ENCODE measurements at regions not wholly inside any gene's neighbourhood (a gene's known extent, or its start where the extent isn't known, plus 50 kb on each side); places are given as distances from the start of the nearest gene placed in this dataset.

- Histone ChIP-seq H3K27me3 (ENCODE audit: low read depth, low read length) (no peaks in the 10 kb centered on the region), H3K27ac (ENCODE audit: low read length) (no peak overlapping the region), H3K9me3 (ENCODE audit: control insufficient read depth in 1 of 2, low read length in 2 of 2) (no peaks in the 10 kb centered on the region), H3K36me3 (ENCODE audit: control insufficient read depth in 1 of 2, insufficient read depth in 2 of 2, low read length in 2 of 2) (no peaks in the 10 kb centered on the region), H3K4me3 (ENCODE audit: low read depth in 1 of 2, low read length in 2 of 2) (no peak overlapping the region), H3K4me1 (ENCODE audit: control insufficient read depth in 1 of 2, insufficient read depth in 2 of 2, low read length in 2 of 2) (peaks cover 0 to 9% of the 10 kb centered on the region in 2 donors)
Measured at GRCh38 chr15:29913528-29914135, 91.4 kb upstream of the TJP1 start.

- Histone ChIP-seq H3K36me3 (ENCODE audit: control insufficient read depth in 1 of 2, insufficient read depth in 2 of 2, low read length in 2 of 2) (no peaks in the 10 kb centered on the region), H3K27ac (ENCODE audit: low read length) (no peak overlapping the region), H3K27me3 (ENCODE audit: low read depth, low read length) (no peaks in the 10 kb centered on the region), H3K4me3 (ENCODE audit: low read depth in 1 of 2, low read length in 2 of 2) (no peak overlapping the region), H3K4me1 (ENCODE audit: control insufficient read depth in 1 of 2, insufficient read depth in 2 of 2, low read length in 2 of 2) (peaks cover 0 to 9% of the 10 kb centered on the region in 2 donors), H3K9me3 (ENCODE audit: control insufficient read depth in 1 of 2, low read length in 2 of 2) (no peaks in the 10 kb centered on the region)
Measured at GRCh38 chr15:29911705-29912104, 89.4 kb upstream of the TJP1 start.

GRCh38 chr15:29910068-29910467, 87.8 kb upstream of the TJP1 start:
- no peak overlapping the region for H3K4me3 ChIP-seq (ENCODE audit: low read depth in 1 of 2, low read length in 2 of 2)
- H3K4me1 ChIP-seq (ENCODE audit: control insufficient read depth in 1 of 2, insufficient read depth in 2 of 2, low read length in 2 of 2): peaks cover 0 to 9% of the 10 kb centered on the region in 2 donors

GRCh38 chr15:29904757-29905417, 82.6 kb upstream of the TJP1 start:
- Histone ChIP-seq H3K4me1 (ENCODE audit: control insufficient read depth in 1 of 2, insufficient read depth in 2 of 2, low read length in 2 of 2) (peaks cover 0 to 2% of the 10 kb centered on the region in 2 donors), H3K9me3 (ENCODE audit: control insufficient read depth in 1 of 2, low read length in 2 of 2) (no peaks in the 10 kb centered on the region), H3K27ac (ENCODE audit: low read length) (no peak overlapping the region), H3K4me3 (ENCODE audit: low read depth in 1 of 2, low read length in 2 of 2) (no peak overlapping the region), H3K36me3 (ENCODE audit: control insufficient read depth in 1 of 2, insufficient read depth in 2 of 2, low read length in 2 of 2) (no peaks in the 10 kb centered on the region), H3K27me3 (ENCODE audit: low read depth, low read length) (no peaks in the 10 kb centered on the region)

More at GRCh38 chr15:29910068-29910467, 87.8 kb upstream of the TJP1 start:
- no peaks in the 10 kb centered on the region for H3K27me3 ChIP-seq (ENCODE audit: low read depth, low read length)
- no peak overlapping the region for H3K27ac ChIP-seq (ENCODE audit: low read length)
- H3K9me3 ChIP-seq (ENCODE audit: control insufficient read depth in 1 of 2, low read length in 2 of 2): no peaks in the 10 kb centered on the region
- no peaks in the 10 kb centered on the region for H3K36me3 ChIP-seq (ENCODE audit: control insufficient read depth in 1 of 2, insufficient read depth in 2 of 2, low read length in 2 of 2)

GRCh38 chr15:29903785-29904464, 81.7 kb upstream of the TJP1 start:
- Histone ChIP-seq H3K36me3 (ENCODE audit: control insufficient read depth in 1 of 2, insufficient read depth in 2 of 2, low read length in 2 of 2) (no peaks in the 10 kb centered on the region), H3K9me3 (ENCODE audit: control insufficient read depth in 1 of 2, low read length in 2 of 2) (no peaks in the 10 kb centered on the region), H3K27ac (ENCODE audit: low read length) (no peak overlapping the region), H3K27me3 (ENCODE audit: low read depth, low read length) (no peaks in the 10 kb centered on the region), H3K4me3 (ENCODE audit: low read depth in 1 of 2, low read length in 2 of 2) (no peak overlapping the region), H3K4me1 (ENCODE audit: control insufficient read depth in 1 of 2, insufficient read depth in 2 of 2, low read length in 2 of 2) (no peaks in the 10 kb centered on the region)

GRCh38 chr15:29903028-29903427, 80.8 kb upstream of the TJP1 start:
- H3K4me3 ChIP-seq (ENCODE audit: low read depth in 1 of 2, low read length in 2 of 2): no peak overlapping the region
- H3K36me3 ChIP-seq (ENCODE audit: control insufficient read depth in 1 of 2, insufficient read depth in 2 of 2, low read length in 2 of 2): no peaks in the 10 kb centered on the region
- no peaks in the 10 kb centered on the region for H3K9me3 ChIP-seq (ENCODE audit: control insufficient read depth in 1 of 2, low read length in 2 of 2)
- no peaks in the 10 kb centered on the region for H3K27me3 ChIP-seq (ENCODE audit: low read depth, low read length)
- H3K4me1 ChIP-seq (ENCODE audit: control insufficient read depth in 1 of 2, insufficient read depth in 2 of 2, low read length in 2 of 2): no peaks in the 10 kb centered on the region
- no peak overlapping the region for H3K27ac ChIP-seq (ENCODE audit: low read length)

GRCh38 chr15:29900237-29901189, 78.2 kb upstream of the TJP1 start:
- no peak overlapping the region for H3K27ac ChIP-seq (ENCODE audit: low read length)
- H3K9me3 ChIP-seq (ENCODE audit: control insufficient read depth in 1 of 2, low read length in 2 of 2): no peaks in the 10 kb centered on the region
- H3K27me3 ChIP-seq (ENCODE audit: low read depth, low read length): no peaks in the 10 kb centered on the region
- no peaks in the 10 kb centered on the region for H3K36me3 ChIP-seq (ENCODE audit: control insufficient read depth in 1 of 2, insufficient read depth in 2 of 2, low read length in 2 of 2)
- H3K4me3 ChIP-seq (ENCODE audit: low read depth in 1 of 2, low read length in 2 of 2): no peak overlapping the region
- H3K4me1 ChIP-seq (ENCODE audit: control insufficient read depth in 1 of 2, insufficient read depth in 2 of 2, low read length in 2 of 2): no peaks in the 10 kb centered on the region

GRCh38 chr15:29896062-29896461, 73.8 kb upstream of the TJP1 start:
- Histone ChIP-seq H3K4me1 (ENCODE audit: control insufficient read depth in 1 of 2, insufficient read depth in 2 of 2, low read length in 2 of 2) (no peaks in the 10 kb centered on the region), H3K27me3 (ENCODE audit: low read depth, low read length) (no peaks in the 10 kb centered on the region), H3K27ac (ENCODE audit: low read length) (no peak overlapping the region), H3K36me3 (ENCODE audit: control insufficient read depth in 1 of 2, insufficient read depth in 2 of 2, low read length in 2 of 2) (no peaks in the 10 kb centered on the region), H3K9me3 (ENCODE audit: control insufficient read depth in 1 of 2, low read length in 2 of 2) (no peaks in the 10 kb centered on the region), H3K4me3 (ENCODE audit: low read depth in 1 of 2, low read length in 2 of 2) (no peak overlapping the region)

- Histone ChIP-seq H3K27ac (ENCODE audit: low read length) (no peak overlapping the region), H3K27me3 (ENCODE audit: low read depth, low read length) (no peaks in the 10 kb centered on the region), H3K9me3 (ENCODE audit: control insufficient read depth in 1 of 2, low read length in 2 of 2) (no peaks in the 10 kb centered on the region), H3K36me3 (ENCODE audit: control insufficient read depth in 1 of 2, insufficient read depth in 2 of 2, low read length in 2 of 2) (no peaks in the 10 kb centered on the region), H3K4me3 (ENCODE audit: low read depth in 1 of 2, low read length in 2 of 2) (no peak overlapping the region), H3K4me1 (ENCODE audit: control insufficient read depth in 1 of 2, insufficient read depth in 2 of 2, low read length in 2 of 2) (peaks cover 0 to 8% of the 10 kb centered on the region in 2 donors)
Measured at GRCh38 chr15:29891096-29891457, 68.8 kb upstream of the TJP1 start.

- Histone ChIP-seq H3K4me1 (ENCODE audit: control insufficient read depth in 1 of 2, insufficient read depth in 2 of 2, low read length in 2 of 2) (peaks cover 0 to 8% of the 10 kb centered on the region in 2 donors), H3K4me3 (ENCODE audit: low read depth in 1 of 2, low read length in 2 of 2) (no peak overlapping the region), H3K27me3 (ENCODE audit: low read depth, low read length) (no peaks in the 10 kb centered on the region), H3K9me3 (ENCODE audit: control insufficient read depth in 1 of 2, low read length in 2 of 2) (no peaks in the 10 kb centered on the region), H3K27ac (ENCODE audit: low read length) (no peak overlapping the region), H3K36me3 (ENCODE audit: control insufficient read depth in 1 of 2, insufficient read depth in 2 of 2, low read length in 2 of 2) (no peaks in the 10 kb centered on the region)
Measured at GRCh38 chr15:29890336-29891095, 68.2 kb upstream of the TJP1 start.

Measured in muscle layer of duodenum (tissue), 2 donors.